SK-N-SH treated with all-trans-retinoic acid at 6 μM for 48 hours (cell line): ENCODE measurements at regions not wholly inside any gene's neighbourhood (a gene's known extent, or its start where the extent isn't known, plus 50 kb on each side); places are given as distances from the start of the nearest gene placed in this dataset.

Source experiments
- ATAC-seq: fragments of 200-7000 bp; cut with Tn5 transposase; 3 replicates; pipeline ENCODE4 v1.9.1; 2020; ENCODE audit warnings: mild to moderate bottlenecking, moderate library complexity
- ARNTL ChIP-seq: fragments of 450-650 bp; formaldehyde crosslinking; IDR thresholded peaks from 2 replicates; pipeline ENCODE4 v1.5.0; 2020; ENCODE audit warnings: low read depth, mild to moderate bottlenecking, moderate library complexity, borderline replicate concordance
- BACH2 ChIP-seq: fragments of 250-450 bp; sonication (Bioruptor Pico); IDR thresholded peaks from 2 replicates; pipeline ENCODE4 v1.9.0; 2021; ENCODE audit warnings: mild to moderate bottlenecking, borderline replicate concordance
- CSDC2 ChIP-seq: fragments of 250-450 bp; sonication (Bioruptor Pico); IDR thresholded peaks from 2 replicates; pipeline ENCODE4 v1.5.0; 2020; ENCODE audit warnings: mild to moderate bottlenecking, moderate library complexity
- CSRNP3 ChIP-seq: fragments of 250-450 bp; sonication (Bioruptor Pico); IDR thresholded peaks from 2 replicates; pipeline ENCODE4 v1.5.1; 2021; ENCODE audit warnings: mild to moderate bottlenecking, moderate library complexity
- ESRRG ChIP-seq: fragments of 250-450 bp; sonication (Bioruptor Pico); IDR thresholded peaks from 2 replicates; pipeline ENCODE4 v1.6.1; 2021; ENCODE audit warnings: mild to moderate bottlenecking
- GLIS3 ChIP-seq: fragments of 250-450 bp; sonication (Bioruptor Pico); IDR thresholded peaks from 2 replicates; pipeline ENCODE4 v1.5.0; 2020; ENCODE audit warnings: mild to moderate bottlenecking, moderate library complexity
- ISL1 ChIP-seq: fragments of 250-450 bp; sonication (Bioruptor Pico); IDR thresholded peaks from 2 replicates; pipeline ENCODE4 v2.1.2; 2022; ENCODE audit warnings: mild to moderate bottlenecking, moderate library complexity
- OSR1 ChIP-seq: fragments of 250-450 bp; sonication (Bioruptor Pico); IDR thresholded peaks from 2 replicates; pipeline ENCODE4 v1.8.0; 2022; ENCODE audit warnings: moderate library complexity, mild to moderate bottlenecking, inconsistent platforms
- POU6F1 ChIP-seq: fragments of 250-450 bp; sonication (Bioruptor Pico); IDR thresholded peaks from 2 replicates; pipeline ENCODE4 v1.8.0; 2021; ENCODE audit warnings: low read depth, mild to moderate bottlenecking, moderate library complexity, borderline replicate concordance
- PPARA ChIP-seq: fragments of 250-450 bp; sonication (Bioruptor Pico); IDR thresholded peaks from 2 replicates; pipeline ENCODE4 v1.5.0; 2020; ENCODE audit warnings: mild to moderate bottlenecking, borderline replicate concordance
- RARB ChIP-seq: fragments of 250-450 bp; sonication (Bioruptor Pico); IDR thresholded peaks from 2 replicates; pipeline ENCODE4 v1.8.0; 2021; ENCODE audit warnings: mild to moderate bottlenecking, moderate library complexity
- TCF4 ChIP-seq: fragments of 250-450 bp; sonication (Bioruptor Pico); IDR thresholded peaks from 2 replicates; pipeline ENCODE4 v1.8.0; 2021; ENCODE audit warnings: mild to moderate bottlenecking, moderate library complexity, borderline replicate concordance
- ZC3H10 ChIP-seq: fragments of 250-450 bp; sonication (Bioruptor Pico); IDR thresholded peaks from 2 replicates; pipeline ENCODE4 v1.5.1; 2021; ENCODE audit warnings: mild to moderate bottlenecking, moderate library complexity
- ZFP3 ChIP-seq: fragments of 250-450 bp; sonication (Bioruptor Pico); IDR thresholded peaks from 2 replicates; pipeline ENCODE4 v1.5.0; 2020; ENCODE audit warnings: mild to moderate bottlenecking, moderate library complexity
- ZFP30 ChIP-seq: fragments of 450-650 bp; formaldehyde crosslinking; IDR thresholded peaks from 2 replicates; pipeline ENCODE4 v1.5.0; 2022; ENCODE audit warnings: mild to moderate bottlenecking, moderate library complexity
- ZNF565 ChIP-seq: fragments of 450-650 bp; formaldehyde crosslinking; conservative IDR thresholded peaks from 2 replicates; pipeline ENCODE4 v1.5.0; 2020; ENCODE audit warnings: low read depth, mild to moderate bottlenecking, moderate library complexity
- ZNF70 ChIP-seq: fragments of 450-650 bp; formaldehyde crosslinking; IDR thresholded peaks from 2 replicates; pipeline ENCODE4 v1.5.0; 2020; ENCODE audit warnings: mild to moderate bottlenecking, moderate library complexity
- ZNF8 ChIP-seq: fragments of 450-650 bp; formaldehyde crosslinking; IDR thresholded peaks from 2 replicates; pipeline ENCODE4 v1.5.0; 2020; ENCODE audit warnings: mild to moderate bottlenecking, moderate library complexity
- TF ChIP-seq, protein P1 (sequence below): fragments of 250-450 bp; sonication (Bioruptor Pico); IDR thresholded peaks from 2 replicates; pipeline ENCODE4 v1.8.0; 2020; ENCODE audit warnings: mild to moderate bottlenecking, moderate library complexity, borderline replicate concordance
- TF ChIP-seq, protein P2 (sequence below): fragments of 250-450 bp; sonication (Bioruptor Pico); IDR thresholded peaks from 2 replicates; pipeline ENCODE4 v1.5.1; 2020; ENCODE audit warnings: low read depth, mild to moderate bottlenecking, moderate library complexity

DNA sequence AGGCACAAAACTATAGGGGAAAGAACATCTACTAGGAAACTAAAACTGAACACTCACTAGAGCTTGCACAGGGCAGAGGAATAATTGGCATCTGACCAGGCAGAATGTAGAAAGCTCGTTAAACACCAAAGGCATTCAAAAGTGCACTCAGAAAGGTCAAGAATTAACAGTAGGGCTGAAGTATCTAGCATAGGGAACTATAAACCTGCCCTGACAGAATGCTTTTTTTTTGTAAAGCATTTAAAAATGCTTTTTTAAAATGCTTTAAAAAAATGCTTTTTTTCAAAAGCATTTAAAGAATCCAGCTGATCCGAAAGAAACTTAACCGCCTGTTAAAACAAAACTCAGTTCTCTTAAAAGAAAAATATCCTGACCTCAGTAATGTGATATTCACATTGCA is 74.6 kb upstream of the EGFR start:
- no peak for TF ChIP-seq ZFP30 (CRISPR knock-in tag)
- TF ChIP-seq ISL1, result no peak
- no peak for TF ChIP-seq ZFP3 (CRISPR knock-in tag)
- no peak for TF ChIP-seq ZC3H10
- TF ChIP-seq ESRRG, result no peak
- TF ChIP-seq CSRNP3 (CRISPR knock-in tag), result no peak
- no peak for TF ChIP-seq GLIS3 (CRISPR knock-in tag)
- no peak for TF ChIP-seq TCF4
- no peak for TF ChIP-seq BACH2 (CRISPR knock-in tag)
- no peak for TF ChIP-seq RARB (CRISPR knock-in tag)
- peak; percentile 24; the same call in 2 of the 3 replicates for ATAC-seq

GRCh38 chr7:54946271-54946670 is 72.5 kb upstream of the EGFR start:
- TF ChIP-seq POU6F1, result no peak
- TF ChIP-seq, protein P1, sequence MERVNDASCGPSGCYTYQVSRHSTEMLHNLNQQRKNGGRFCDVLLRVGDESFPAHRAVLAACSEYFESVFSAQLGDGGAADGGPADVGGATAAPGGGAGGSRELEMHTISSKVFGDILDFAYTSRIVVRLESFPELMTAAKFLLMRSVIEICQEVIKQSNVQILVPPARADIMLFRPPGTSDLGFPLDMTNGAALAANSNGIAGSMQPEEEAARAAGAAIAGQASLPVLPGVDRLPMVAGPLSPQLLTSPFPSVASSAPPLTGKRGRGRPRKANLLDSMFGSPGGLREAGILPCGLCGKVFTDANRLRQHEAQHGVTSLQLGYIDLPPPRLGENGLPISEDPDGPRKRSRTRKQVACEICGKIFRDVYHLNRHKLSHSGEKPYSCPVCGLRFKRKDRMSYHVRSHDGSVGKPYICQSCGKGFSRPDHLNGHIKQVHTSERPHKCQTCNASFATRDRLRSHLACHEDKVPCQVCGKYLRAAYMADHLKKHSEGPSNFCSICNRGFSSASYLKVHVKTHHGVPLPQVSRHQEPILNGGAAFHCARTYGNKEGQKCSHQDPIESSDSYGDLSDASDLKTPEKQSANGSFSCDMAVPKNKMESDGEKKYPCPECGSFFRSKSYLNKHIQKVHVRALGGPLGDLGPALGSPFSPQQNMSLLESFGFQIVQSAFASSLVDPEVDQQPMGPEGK (CRISPR knock-in tag), result no peak
- no peak for TF ChIP-seq CSRNP3 (CRISPR knock-in tag)
- TF ChIP-seq, protein P2, sequence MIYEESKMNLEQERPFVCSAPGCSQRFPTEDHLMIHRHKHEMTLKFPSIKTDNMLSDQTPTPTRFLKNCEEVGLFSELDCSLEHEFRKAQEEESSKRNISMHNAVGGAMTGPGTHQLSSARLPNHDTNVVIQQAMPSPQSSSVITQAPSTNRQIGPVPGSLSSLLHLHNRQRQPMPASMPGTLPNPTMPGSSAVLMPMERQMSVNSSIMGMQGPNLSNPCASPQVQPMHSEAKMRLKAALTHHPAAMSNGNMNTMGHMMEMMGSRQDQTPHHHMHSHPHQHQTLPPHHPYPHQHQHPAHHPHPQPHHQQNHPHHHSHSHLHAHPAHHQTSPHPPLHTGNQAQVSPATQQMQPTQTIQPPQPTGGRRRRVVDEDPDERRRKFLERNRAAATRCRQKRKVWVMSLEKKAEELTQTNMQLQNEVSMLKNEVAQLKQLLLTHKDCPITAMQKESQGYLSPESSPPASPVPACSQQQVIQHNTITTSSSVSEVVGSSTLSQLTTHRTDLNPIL (CRISPR knock-in tag), result no peak
- TF ChIP-seq ZNF70 (CRISPR knock-in tag), result no peak
- no peak; the same call in 2 of the 3 replicates for ATAC-seq

DNA sequence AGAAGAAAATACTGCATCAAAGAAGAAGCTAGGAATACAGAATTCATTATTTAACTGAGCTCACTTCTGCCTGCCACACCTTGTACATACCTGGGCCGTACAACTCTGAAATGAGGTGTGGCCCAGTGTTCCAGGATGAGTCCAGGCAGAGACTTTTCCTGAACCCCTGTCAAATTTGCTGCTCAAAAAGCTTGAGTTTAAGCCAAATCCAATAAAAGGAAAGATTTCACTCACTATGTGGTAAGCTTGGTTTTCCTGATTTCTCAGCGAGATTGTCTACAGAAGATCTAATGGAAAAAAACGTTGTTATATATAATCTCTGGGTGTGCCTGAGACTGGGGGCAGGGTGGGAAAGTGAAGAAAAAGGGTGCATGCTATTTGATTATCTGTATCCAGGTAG is 72.1 kb upstream of the EGFR start:
- ATAC-seq, result no peak

More for the DNA sequence above, 72.1 kb upstream of the EGFR start:
- TF ChIP-seq, protein P1 (CRISPR knock-in tag), result no peak
- TF ChIP-seq ZFP30 (CRISPR knock-in tag) (no peak), OSR1 (CRISPR knock-in tag) (no peak), ZNF565 (CRISPR knock-in tag) (no peak), ESRRG (no peak), GLIS3 (CRISPR knock-in tag) (no peak), ARNTL (no peak), PPARA (CRISPR knock-in tag) (no peak), CSRNP3 (CRISPR knock-in tag) (no peak), TCF4 (no peak), POU6F1 (no peak), RARB (CRISPR knock-in tag) (no peak), ZNF8 (no peak), CSDC2 (CRISPR knock-in tag) (no peak)
- TF ChIP-seq, protein P2 (CRISPR knock-in tag), result no peak
